ENCODE measurements at regions not wholly inside any gene's neighbourhood (a gene's known extent, or its start where the extent isn't known, plus 50 kb on each side); places are given as distances from the start of the nearest gene placed in this dataset.

- TF ChIP-seq EZH2phosphoT487 (IDR thresholded peaks at IDR 0.05; ENCODE audit: unreplicated experiment): no peak
Measured at GRCh38 chr18:39753178-39753577, 2187.6 kb upstream of the CELF4 start (continued).

GRCh38 chr18:39752351-39752750, 2186.8 kb upstream of the CELF4 start:
- peaks cover 20% of the 10 kb centered on the region for H3K36me3 Mint-ChIP-seq (ENCODE audit: low read depth)
- H3K27ac ChIP-seq (ENCODE audit: low read depth): no peak overlapping the region
- no peak overlapping the region for H3K27ac Mint-ChIP-seq

More at GRCh38 chr18:39752351-39752750, 2186.8 kb upstream of the CELF4 start:
- Histone ChIP-seq H3K4me2 (no peak overlapping the region), H3F3A (replicated peaks; ENCODE audit: low read depth) (no peaks in the 10 kb centered on the region), H3K36me3 (ENCODE audit: insufficient read depth) (peaks cover 21% of the 10 kb centered on the region), H2AFZ (no peak overlapping the region), H3K79me2 (replicated peaks; ENCODE audit: insufficient read depth) (peaks cover 43% of the 10 kb centered on the region), H4K20me1 (replicated peaks; ENCODE audit: insufficient read depth) (no peaks in the 10 kb centered on the region; the same call in none of the 2 replicates), H3K9me2 (ENCODE audit: insufficient read depth) (peaks cover 9% of the 10 kb centered on the region; the same call in 1 of the 2 replicates), H3K4me3 (no peak overlapping the region), H3K4me1 (ENCODE audit: insufficient read depth) (no peaks in the 10 kb centered on the region), H3K27me3 (ENCODE audit: insufficient read depth) (no peaks in the 10 kb centered on the region)
- no peak for ATAC-seq
- no peak for DNase-seq (ENCODE audit: low spot score)
- H3K27me3 Mint-ChIP-seq (ENCODE audit: insufficient read depth, low read depth, poor library complexity): no peaks in the 10 kb centered on the region
- no peaks in the 10 kb centered on the region for H3K4me1 Mint-ChIP-seq
- H3K9me3 Mint-ChIP-seq: peaks cover 22% of the 10 kb centered on the region
- TF ChIP-seq STAT1 (IDR thresholded peaks at IDR 0.05; ENCODE audit: unreplicated experiment) (no peak), ZNF331 (CRISPR knock-in tag; IDR thresholded peaks at IDR 0.05; ENCODE audit: low read depth) (no peak), REST (IDR thresholded peaks at IDR 0.05; ENCODE audit: unreplicated experiment) (no peak)
- TF ChIP-seq, protein P1, sequence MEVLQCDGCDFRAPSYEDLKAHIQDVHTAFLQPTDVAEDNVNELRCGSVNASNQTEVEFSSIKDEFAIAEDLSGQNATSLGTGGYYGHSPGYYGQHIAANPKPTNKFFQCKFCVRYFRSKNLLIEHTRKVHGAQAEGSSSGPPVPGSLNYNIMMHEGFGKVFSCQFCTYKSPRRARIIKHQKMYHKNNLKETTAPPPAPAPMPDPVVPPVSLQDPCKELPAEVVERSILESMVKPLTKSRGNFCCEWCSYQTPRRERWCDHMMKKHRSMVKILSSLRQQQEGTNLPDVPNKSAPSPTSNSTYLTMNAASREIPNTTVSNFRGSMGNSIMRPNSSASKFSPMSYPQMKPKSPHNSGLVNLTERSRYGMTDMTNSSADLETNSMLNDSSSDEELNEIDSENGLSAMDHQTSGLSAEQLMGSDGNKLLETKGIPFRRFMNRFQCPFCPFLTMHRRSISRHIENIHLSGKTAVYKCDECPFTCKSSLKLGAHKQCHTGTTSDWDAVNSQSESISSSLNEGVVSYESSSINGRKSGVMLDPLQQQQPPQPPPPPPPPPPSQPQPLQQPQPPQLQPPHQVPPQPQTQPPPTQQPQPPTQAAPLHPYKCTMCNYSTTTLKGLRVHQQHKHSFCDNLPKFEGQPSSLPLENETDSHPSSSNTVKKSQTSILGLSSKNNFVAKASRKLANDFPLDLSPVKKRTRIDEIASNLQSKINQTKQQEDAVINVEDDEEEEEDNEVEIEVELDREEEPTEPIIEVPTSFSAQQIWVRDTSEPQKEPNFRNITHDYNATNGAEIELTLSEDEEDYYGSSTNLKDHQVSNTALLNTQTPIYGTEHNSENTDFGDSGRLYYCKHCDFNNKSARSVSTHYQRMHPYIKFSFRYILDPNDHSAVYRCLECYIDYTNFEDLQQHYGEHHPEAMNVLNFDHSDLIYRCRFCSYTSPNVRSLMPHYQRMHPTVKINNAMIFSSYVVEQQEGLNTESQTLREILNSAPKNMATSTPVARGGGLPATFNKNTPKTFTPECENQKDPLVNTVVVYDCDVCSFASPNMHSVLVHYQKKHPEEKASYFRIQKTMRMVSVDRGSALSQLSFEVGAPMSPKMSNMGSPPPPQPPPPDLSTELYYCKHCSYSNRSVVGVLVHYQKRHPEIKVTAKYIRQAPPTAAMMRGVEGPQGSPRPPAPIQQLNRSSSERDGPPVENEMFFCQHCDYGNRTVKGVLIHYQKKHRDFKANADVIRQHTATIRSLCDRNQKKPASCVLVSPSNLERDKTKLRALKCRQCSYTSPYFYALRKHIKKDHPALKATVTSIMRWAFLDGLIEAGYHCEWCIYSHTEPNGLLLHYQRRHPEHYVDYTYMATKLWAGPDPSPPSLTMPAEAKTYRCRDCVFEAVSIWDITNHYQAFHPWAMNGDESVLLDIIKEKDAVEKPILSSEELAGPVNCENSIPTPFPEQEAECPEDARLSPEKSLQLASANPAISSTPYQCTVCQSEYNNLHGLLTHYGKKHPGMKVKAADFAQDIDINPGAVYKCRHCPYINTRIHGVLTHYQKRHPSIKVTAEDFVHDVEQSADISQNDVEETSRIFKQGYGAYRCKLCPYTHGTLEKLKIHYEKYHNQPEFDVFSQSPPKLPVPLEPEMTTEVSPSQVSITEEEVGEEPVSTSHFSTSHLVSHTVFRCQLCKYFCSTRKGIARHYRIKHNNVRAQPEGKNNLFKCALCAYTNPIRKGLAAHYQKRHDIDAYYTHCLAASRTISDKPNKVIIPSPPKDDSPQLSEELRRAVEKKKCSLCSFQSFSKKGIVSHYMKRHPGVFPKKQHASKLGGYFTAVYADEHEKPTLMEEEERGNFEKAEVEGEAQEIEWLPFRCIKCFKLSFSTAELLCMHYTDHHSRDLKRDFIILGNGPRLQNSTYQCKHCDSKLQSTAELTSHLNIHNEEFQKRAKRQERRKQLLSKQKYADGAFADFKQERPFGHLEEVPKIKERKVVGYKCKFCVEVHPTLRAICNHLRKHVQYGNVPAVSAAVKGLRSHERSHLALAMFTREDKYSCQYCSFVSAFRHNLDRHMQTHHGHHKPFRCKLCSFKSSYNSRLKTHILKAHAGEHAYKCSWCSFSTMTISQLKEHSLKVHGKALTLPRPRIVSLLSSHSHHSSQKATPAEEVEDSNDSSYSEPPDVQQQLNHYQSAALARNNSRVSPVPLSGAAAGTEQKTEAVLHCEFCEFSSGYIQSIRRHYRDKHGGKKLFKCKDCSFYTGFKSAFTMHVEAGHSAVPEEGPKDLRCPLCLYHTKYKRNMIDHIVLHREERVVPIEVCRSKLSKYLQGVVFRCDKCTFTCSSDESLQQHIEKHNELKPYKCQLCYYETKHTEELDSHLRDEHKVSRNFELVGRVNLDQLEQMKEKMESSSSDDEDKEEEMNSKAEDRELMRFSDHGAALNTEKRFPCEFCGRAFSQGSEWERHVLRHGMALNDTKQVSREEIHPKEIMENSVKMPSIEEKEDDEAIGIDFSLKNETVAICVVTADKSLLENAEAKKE (CRISPR knock-in tag; IDR thresholded peaks at IDR 0.05): no peak
- no peak overlapping the region for H3K4me3 Mint-ChIP-seq

Measured in GM23338 (cell line).